HEK293T (cell line): ENCODE measurements at regions not wholly inside any gene's neighbourhood (a gene's known extent, or its start where the extent isn't known, plus 50 kb on each side); places are given as distances from the start of the nearest gene placed in this dataset.

Experiments used
- BHLHE40 ChIP-seq: fragments of 450-650 bp; IDR thresholded peaks from 2 replicates; pipeline ENCODE4 v1.6.1; 2016; ENCODE audit warnings: mild to moderate bottlenecking, moderate library complexity, borderline replicate concordance
- HDGF ChIP-seq: fragments of 450-650 bp; IDR thresholded peaks from 2 replicates; pipeline ENCODE4 v1.6.1; 2017; ENCODE audit warnings: antibody characterized with exemption, borderline replicate concordance
- SUZ12 ChIP-seq: fragments of 450-650 bp; IDR thresholded peaks from 2 replicates; pipeline ENCODE4 v1.6.1; 2016; ENCODE audit warnings: mild to moderate bottlenecking

DNA sequence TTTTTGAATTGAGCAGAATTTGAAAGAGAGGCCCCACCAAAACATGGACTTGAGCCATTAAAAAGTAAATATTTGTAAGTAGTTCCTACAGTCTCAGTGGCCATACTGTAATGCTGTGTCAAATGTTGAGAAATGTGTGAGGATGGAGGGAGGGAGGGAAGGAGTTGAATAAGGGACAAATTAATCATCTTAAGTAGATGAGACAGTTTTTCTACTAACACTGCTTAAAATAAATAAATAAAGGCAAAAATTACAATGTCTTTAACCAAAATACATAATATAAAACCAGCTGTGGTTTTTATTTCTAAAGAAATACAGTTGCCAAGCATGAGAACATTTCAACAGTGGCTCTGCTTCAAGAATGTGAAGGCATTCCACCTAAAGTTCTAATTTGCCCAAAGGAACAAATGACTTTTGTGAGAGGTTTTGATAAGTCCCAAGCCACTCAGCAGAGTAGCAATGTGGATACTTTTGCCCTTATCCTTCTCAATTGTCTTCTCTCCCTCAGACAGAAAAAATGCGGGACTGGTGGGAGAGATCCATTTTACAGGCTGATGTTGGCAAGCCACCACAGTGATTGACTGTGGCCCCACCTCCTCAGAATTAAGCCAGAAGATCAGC, 427.0 kb upstream of the RARB start:
- TF ChIP-seq SUZ12 (no peak), HDGF (no peak), BHLHE40 (no peak)
